HT-29 (cell line): ENCODE measurements at regions not wholly inside any gene's neighbourhood (a gene's known extent, or its start where the extent isn't known, plus 50 kb on each side); places are given as distances from the start of the nearest gene placed in this dataset.

Source experiments
- DNase-seq: peaks from one replicate; pipeline ENCODE4 v3.0.0-alpha.2; 2015; ENCODE audit warnings: low spot score

DNA sequence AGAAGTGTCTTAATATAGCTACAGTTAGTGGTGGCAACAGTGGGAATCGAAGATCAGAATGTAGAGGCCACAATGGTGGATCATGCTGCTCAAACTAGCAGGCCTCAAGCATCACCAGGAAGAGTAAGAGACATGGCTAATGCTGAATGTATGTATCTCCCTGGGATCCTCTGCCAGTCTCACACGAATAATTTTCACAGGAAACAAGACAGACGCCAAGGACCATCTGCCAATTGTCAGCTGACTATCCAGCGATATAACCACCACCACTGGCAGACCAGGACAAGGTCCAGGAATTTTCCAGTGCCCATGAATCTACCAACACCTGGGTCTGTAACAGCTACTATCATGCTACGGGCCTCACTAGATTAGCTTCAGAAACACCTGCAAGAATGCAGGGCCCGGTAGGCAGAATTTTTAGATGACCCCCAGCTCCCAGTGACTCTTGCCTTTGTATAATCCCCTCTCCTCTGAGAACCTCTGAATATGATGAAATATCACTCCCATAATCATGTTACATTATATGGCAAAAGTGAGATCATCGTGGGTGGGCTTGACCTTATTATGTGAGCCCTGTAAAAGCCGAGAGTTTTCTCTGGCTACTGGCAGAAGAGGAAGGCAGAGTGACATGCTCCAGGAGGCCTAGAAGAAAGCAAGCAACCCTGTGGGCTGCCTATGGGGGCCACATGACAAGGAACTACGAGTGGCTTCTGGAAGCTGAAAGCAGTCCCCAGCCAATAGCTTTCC lies 429.8 kb downstream of the BCOR start:
- no peak for DNase-seq

GRCh38 chrX:39669668-39670067 lies 428.1 kb downstream of the BCOR start:
- no peak for DNase-seq

DNA sequence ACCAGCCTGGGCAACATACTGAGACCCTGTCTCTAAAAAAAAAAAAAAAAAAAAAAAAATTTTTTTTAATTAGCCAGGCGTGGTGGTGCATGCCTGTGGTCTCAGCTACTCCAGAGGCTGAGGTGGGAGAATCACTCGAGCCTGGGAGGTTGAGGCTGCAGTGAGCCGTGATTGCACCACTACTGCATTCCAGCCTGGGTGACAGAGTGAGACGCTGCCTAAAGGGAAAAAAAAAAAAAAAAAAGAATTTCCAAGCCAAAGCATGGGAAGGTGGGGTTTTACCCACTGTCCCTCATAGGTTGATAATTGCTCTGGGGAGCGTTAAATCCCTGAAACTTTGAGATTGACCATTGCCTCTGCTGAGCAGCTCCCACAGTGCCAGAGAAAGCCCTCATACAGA lies 427.5 kb downstream of the BCOR start:
- DNase-seq: no peak

DNA sequence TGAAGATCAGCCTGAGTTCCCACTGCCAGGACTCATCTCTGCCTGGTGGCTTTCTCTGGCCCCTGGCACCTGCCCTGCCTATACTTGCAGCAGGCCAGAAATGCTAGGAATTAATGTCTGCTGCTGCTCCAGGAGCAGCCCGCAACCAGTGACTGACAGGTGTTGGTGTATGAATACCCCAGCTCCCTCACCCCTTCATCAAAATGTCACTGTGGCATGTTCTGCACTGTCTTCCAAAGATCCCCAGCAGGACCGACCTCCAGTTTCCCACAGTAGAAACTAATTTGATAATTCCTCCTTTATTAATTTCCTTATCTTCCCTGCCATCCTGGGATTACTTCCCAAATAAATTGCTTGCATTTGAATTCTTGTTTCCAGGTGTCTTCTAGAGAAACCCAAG lies 425.4 kb downstream of the BCOR start:
- DNase-seq: no peak

GRCh38 chrX:39674490-39675161 lies 423.1 kb downstream of the BCOR start:
- DNase-seq: no peak

DNA sequence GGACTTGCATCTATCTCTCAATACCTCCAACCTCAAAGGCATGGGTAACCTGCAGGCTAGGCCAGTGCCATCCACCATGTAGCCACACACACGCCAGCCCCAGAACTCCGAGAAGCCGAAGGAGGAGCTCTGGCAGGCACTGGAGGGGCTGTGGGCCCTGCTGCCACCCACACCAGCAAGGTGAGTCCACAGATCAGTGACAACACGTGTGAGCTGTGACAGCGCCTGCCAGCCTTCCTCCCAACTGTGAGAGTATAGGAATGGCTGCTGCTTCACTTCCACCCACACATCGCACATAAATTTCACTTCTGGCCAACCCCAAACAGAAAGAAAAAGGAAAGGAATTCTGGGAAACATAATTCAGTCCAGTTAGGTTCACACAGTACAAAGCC lies 422.6 kb downstream of the BCOR start:
- no peak for DNase-seq

DNA sequence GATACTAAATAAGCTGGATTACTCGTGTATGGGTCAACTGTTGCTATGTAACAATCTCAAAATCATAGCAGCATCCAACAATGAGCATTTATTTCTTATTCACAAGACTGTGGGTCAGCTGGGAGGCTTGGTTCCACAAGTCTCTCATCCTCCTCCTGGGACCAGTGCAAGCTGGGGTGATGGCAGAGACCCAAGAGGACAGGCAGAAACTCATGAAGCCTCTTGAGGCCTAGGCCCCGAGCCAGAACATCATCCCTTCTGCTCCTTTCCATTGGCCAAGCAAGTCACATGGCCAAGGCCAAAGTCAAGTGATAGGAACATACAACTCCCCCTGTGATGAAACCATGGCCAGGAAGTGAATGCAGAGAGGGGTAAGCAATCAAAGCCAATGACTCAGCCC lies 422.1 kb downstream of the BCOR start:
- no peak for DNase-seq

- no peak for DNase-seq
These were observed 421.3 kb downstream of the BCOR start for GRCh38 chrX:39676434-39676833.

- DNase-seq: no peak
These were observed 420.2 kb downstream of the BCOR start for GRCh38 chrX:39677585-39677977.

GRCh38 chrX:39677978-39678791 lies 419.6 kb downstream of the BCOR start:
- DNase-seq: no peak

DNA sequence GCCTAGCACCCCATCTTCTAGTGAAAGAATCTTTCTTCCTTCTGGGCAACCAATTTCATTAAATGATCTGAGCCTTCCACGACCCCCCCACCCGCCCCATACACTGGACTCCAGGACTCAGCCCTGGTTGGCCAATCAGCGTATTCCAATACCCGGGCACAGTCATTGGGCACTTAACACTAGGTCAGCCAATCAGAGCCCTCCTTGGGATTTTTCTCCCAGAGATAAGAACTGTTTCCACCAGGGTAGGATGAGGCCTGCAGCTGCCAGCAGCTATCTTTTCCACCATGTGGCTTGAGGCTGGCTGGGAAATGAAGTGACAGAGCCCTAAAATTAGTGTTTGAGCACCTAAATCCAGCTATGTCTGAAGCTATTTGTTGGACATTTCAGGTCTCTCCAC lies 418.8 kb downstream of the BCOR start:
- no peak for DNase-seq

- DNase-seq: no peak
These were observed 418.1 kb downstream of the BCOR start for GRCh38 chrX:39679497-39680157.

DNA sequence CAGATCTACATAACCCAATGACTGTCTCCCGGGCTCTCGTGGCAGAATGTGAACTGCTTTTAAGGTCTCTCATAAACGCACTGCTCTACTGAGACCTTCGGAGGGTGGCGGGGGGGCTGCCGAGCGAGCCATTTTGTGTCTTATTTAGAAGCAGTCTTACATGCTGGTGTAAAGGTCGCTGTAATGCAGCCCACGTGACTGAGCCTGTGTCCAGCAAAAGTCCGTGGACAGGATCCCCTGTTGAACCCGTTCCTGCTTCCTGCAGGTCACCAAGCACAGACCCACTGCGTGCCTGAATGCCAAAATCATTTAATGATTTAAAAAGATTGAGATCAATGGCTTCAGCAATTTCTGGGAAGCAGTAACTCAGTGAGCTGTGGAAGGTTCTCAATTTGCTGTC lies 415.9 kb downstream of the BCOR start:
- no peak for DNase-seq

DNA sequence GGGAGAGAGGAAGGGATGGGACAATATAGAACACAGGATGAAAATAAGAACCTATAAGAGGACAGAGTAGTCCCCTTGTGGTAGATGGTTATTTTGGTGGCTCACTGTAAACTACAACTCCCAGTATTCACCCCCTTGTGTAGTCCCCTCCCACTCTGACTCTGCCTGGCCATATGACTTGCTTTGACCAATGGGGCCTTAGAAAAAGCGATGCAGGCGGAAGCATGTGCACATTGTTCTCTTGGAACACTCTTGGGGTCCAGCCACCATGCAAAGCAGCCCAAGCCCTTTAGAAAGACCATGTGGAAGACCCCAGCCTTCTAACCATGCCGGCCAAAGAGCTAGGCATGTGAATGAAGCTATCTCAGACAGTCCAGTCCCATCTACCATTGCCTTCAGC lies 415.0 kb downstream of the BCOR start:
- no peak for DNase-seq

- DNase-seq: no peak
These were observed 409.6 kb downstream of the BCOR start for GRCh38 chrX:39688219-39688575.

DNA sequence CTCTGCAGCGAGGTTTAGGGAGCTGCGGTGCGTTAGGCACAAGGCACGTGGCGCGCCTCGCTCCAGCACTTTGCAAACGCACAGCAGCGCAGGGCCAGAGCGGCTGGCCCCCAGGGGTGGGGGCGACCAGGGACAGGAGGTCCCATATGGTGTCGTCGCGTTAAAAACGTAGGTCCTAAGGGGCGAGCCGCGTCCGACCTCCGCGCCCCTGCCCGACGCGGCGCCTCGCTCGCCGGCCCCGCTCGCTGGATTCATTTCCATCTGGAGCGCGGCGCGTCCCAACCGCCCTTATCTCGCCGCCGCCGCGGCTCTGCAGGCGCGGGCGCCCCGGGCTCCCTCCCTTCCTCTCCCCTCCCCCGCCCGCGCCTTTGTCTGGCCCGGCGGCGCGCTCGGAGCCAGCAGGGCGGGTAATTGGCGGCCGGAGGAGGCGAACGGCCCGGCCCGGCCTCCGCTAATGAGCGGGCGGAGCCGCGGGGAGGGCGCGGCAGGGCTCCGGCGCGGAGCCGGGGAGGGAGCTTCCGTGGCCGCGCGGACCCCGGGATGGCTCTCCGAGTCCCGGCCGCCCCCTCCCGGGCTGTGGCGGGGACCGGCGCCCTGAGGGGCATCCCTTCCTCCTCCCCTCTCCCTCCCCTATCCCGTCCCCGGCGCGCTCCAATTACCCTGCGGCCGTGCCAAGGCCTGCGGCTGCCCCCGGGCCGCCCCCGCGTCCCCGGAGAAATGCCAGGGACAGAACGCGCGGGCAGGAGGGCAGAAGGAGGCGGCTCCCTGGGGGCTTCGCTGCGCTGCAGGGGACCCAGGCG lies 409.0 kb downstream of the BCOR start:
- DNase-seq: peak; percentile 48

DNA sequence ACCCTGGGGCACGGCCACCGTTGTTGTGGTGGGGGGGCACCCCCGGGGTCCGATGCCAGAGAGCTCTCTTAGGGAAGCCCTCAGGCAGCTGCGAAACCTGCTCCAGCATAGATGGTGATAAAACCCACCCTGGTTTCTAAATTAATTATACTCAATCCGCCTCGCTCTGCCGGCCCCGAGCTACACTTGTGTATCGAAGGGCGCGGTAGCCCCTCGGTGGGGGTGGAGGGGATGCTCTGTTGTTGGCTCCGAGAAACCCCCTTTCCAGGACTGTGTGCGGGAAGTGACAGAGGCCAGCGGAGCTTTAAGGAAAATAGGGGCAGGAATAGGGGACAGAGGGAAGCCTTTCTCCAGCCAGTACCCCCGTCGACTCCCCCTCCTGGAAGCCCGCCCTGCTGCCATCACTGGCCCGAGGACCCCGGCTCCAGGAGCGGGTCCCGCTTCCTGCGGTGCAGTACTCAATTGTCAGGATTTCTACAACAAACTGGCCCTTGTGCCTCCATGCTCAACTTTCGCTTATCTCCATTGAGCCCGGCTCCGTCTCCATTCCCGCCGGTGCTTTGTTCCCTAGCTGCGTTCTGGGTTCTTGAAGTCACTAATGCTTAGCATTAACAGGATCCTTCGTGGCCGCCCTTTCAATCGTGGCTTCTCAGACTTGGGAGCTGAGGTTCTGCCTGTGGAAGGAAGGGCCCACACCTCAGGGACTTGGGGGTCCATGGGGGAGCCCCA lies 408.2 kb downstream of the BCOR start:
- no peak for DNase-seq

DNA sequence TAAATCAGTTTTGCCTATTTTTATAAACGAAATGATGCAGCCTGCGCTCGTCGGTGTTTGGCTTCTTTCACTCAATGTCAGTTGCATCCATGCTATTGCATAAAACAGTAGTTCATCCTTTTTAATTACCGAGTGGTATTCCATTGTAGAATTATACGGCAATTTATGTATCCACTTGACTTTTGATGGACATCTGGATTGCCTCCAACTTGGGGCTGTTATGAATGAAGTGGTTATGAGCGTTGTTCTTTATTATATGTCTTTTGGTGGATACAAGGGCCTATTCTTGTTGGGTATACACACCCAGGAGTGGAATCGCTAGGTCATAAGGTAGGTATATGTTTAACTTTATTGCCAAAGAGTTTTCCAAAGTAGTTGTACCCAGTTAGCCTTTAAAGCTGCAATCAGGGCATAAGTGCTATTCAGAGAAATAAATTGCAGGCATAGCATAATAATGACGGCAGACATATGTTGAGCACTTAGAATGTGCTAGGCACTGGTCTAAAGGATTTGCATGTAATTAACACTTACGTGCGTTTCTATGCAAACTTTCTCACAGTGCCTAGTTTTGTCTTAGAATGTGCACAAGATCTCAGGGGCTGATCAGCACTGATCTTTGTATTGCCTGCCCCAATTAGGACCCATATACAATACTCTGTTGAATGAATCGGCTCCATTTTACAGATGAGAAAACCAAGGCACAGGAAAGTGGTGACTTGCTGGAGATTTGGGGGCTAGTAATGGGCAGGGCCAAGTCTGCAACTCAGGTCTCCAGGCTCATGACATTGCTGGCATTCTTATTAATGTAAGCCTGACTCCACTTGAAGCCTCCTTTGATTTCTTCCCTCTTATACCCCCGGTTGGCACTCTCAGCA lies 407.0 kb downstream of the BCOR start:
- no peak for DNase-seq

DNA sequence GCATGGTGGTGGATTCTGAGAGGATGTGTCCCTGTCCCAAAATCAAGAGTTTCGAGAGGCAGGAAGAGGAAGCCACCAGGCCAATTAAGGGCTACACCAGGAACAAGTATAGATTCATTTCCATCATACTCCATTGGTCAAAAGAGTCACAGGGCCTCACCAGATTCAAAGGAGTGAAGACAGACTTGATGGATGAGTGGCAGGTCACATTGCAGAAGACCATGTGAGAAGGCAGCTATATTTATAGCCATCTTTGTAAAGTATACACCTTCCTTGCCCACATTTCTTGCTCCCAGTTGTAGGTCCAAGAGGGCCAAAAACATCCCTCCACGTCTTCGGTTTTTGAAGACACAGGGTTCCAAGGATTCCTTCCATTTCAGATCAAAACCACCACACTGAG lies 406.0 kb downstream of the BCOR start:
- DNase-seq: no peak

DNA sequence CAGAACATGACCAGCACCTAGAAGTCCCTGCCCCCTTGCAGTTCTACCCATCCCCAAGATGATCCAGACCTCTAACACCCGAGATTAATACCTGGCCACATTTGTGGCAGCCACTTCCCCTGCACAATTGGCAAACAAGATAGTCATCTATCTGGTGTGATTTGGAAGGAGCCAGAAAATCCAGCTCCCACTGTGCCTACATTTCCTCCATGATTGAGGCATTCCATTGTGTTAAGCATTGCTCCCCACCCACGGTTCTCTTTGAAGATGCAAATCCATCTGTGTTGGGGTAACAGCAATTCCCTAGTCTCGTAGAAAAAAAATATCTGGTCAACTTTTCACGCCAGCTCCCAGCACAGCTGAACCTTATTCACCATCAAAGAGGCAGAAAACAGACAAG lies 405.0 kb downstream of the BCOR start:
- no peak for DNase-seq
